ENCODE measurements at regions not wholly inside any gene's neighbourhood (a gene's known extent, or its start where the extent isn't known, plus 50 kb on each side); places are given as distances from the start of the nearest gene placed in this dataset.

DNA sequence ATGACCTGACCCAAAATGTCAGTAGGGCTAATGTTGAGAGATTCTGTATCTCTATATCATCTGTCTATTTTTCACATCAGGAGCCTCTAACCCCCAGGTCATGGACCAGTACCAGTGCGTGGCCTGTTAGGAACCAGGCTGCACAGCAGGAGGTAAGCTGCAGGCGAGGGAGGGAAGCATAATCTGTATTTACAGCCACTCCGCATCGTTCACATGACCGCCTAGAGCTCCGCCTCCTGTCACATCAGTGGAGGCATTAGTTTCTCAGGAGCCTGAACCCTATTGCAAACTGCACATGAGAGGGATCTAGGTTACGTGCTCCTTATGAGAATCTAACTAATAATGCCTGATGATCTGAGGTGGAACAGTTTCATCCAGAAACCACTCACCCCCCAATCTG lies 180.6 kb downstream of the RDH14 start:
- TF ChIP-seq, protein P1, sequence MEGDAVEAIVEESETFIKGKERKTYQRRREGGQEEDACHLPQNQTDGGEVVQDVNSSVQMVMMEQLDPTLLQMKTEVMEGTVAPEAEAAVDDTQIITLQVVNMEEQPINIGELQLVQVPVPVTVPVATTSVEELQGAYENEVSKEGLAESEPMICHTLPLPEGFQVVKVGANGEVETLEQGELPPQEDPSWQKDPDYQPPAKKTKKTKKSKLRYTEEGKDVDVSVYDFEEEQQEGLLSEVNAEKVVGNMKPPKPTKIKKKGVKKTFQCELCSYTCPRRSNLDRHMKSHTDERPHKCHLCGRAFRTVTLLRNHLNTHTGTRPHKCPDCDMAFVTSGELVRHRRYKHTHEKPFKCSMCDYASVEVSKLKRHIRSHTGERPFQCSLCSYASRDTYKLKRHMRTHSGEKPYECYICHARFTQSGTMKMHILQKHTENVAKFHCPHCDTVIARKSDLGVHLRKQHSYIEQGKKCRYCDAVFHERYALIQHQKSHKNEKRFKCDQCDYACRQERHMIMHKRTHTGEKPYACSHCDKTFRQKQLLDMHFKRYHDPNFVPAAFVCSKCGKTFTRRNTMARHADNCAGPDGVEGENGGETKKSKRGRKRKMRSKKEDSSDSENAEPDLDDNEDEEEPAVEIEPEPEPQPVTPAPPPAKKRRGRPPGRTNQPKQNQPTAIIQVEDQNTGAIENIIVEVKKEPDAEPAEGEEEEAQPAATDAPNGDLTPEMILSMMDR (IDR thresholded peaks at IDR 0.05) = no peak
- no peak for TF ChIP-seq POLR2A (IDR thresholded peaks at IDR 0.05)
